AG10803 (cell line): ENCODE measurements at regions not wholly inside any gene's neighbourhood (a gene's known extent, or its start where the extent isn't known, plus 50 kb on each side); places are given as distances from the start of the nearest gene placed in this dataset.
A peak's percentile ranks its signal among the peaks of the same experiment; 100 is the strongest.
"Not testable (repeated sequence)": the region's sequence is repeated elsewhere in the genome, so short reads cannot be mapped to it uniquely, and the experiment has no call there.

ENCODE experiments used
- DNase-seq: peaks from one replicate; pipeline ENCODE4 v3.0.0; 2010; ENCODE audit warnings: low read depth
- H3K4me3 ChIP-seq: 2 replicates; pipeline ENCODE4 v1.5.1; 2011; ENCODE audit warnings: mild to moderate bottlenecking, low read length, control low read depth
- TF ChIP-seq, protein P1 (sequence below): conservative IDR thresholded peaks from 2 replicates; pipeline ENCODE4 v1.5.1; 2011; ENCODE audit warnings: mild to moderate bottlenecking, low read length, control low read depth, inconsistent platforms

DNA sequence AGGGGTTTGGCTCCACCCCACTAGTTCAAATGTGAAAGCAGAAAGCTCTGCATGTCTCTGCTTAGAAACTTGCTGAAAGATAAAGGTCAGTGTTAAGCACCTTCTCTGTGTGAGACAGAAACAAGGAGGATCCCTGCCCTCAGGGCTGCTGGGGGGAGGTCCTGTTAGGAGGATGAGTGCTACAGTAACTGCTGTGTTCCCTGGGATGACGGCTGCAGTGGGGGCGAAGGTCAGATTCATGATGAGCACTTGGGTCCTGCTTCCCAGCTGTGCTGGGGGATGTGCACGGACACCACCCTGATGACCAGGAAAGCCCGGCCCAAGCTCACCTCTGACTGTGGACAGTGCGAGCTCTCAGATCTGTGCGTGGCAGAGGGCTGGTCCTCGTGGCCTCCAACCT is 252.6 kb downstream of the DLL1 start:
- TF ChIP-seq, protein P1, sequence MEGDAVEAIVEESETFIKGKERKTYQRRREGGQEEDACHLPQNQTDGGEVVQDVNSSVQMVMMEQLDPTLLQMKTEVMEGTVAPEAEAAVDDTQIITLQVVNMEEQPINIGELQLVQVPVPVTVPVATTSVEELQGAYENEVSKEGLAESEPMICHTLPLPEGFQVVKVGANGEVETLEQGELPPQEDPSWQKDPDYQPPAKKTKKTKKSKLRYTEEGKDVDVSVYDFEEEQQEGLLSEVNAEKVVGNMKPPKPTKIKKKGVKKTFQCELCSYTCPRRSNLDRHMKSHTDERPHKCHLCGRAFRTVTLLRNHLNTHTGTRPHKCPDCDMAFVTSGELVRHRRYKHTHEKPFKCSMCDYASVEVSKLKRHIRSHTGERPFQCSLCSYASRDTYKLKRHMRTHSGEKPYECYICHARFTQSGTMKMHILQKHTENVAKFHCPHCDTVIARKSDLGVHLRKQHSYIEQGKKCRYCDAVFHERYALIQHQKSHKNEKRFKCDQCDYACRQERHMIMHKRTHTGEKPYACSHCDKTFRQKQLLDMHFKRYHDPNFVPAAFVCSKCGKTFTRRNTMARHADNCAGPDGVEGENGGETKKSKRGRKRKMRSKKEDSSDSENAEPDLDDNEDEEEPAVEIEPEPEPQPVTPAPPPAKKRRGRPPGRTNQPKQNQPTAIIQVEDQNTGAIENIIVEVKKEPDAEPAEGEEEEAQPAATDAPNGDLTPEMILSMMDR, result no peak
- no peak overlapping the region for H3K4me3 ChIP-seq
- DNase-seq, result no peak

GRCh38 chr6:170037541-170038250 is 253.2 kb downstream of the DLL1 start:
- TF ChIP-seq, protein P1, result no peak
- H3K4me3 ChIP-seq, result no peak overlapping the region
- peak; percentile 16 for DNase-seq

DNA sequence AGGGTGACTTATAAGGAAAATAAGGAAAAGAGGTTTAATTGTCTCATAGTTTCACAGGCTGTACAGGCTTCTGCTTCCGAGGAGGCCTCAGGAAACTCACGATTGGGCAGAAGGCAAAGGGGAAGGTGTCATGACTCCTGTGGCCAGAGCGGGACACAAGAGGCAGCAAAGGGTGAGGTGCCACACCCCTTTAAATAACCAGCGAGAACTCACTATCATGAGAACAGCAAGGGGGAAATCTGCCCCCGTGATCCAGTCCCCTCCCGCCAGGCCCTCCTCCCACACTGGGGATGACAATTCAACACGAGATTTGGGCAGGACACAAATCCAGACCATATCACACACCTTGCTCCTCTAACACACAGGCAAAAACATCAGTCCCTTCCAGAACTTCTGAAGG is 254.0 kb downstream of the DLL1 start:
- TF ChIP-seq, protein P1, result no peak
- DNase-seq, result no peak
- H3K4me3 ChIP-seq, result no peak overlapping the region

- not testable (repeated sequence) for DNase-seq, H3K4me3 ChIP-seq
These were observed 254.5 kb downstream of the DLL1 start for GRCh38 chr6:170036367-170036766.

DNA sequence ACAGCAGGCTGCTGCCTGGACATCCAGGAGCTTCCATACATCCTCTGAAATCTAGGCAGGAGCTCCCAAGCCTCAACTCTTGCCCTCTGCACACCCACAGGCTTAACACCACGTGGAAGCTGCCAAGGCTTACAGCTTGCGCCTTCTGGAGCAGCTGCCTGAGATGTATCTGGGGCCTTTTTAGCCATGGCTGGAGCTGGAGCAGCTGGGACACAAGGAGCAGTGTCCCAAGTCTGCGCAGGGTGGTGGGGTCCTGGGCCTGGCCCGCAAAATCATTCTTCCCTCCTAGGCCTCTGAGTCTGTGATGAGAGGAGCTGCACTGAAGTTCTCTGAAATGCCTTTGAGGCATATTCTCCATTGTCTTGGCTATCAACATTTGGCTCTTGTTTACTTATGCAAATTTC is 255.0 kb downstream of the DLL1 start:
- TF ChIP-seq, protein P1, result no peak
- no peak for DNase-seq
- no peak overlapping the region for H3K4me3 ChIP-seq

GRCh38 chr6:170035044-170035443 is 255.8 kb downstream of the DLL1 start:
- no peak overlapping the region for H3K4me3 ChIP-seq
- no peak for DNase-seq
- TF ChIP-seq, protein P1, result no peak

DNA sequence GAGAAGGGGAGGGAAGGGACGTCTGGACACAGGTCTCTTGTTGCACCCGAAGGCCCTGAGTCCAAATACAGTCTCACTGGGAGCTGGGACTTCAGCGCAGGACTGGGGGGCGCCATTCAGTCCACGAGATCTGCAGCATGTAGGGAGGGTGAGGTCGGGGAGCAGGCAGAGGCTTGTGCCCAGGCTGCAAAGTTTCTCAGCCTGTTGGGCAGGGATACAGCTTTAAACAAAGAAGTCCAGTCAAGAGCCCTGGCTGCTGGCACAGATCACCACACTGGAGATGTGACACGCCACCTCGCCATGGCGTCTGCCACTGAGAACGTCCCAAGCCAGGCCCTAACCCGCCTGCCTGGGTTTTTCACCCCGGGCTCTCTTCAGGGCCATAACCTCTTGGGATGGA is 256.6 kb downstream of the DLL1 start:
- DNase-seq, result no peak
- TF ChIP-seq, protein P1, result no peak
- no peak overlapping the region for H3K4me3 ChIP-seq

DNA sequence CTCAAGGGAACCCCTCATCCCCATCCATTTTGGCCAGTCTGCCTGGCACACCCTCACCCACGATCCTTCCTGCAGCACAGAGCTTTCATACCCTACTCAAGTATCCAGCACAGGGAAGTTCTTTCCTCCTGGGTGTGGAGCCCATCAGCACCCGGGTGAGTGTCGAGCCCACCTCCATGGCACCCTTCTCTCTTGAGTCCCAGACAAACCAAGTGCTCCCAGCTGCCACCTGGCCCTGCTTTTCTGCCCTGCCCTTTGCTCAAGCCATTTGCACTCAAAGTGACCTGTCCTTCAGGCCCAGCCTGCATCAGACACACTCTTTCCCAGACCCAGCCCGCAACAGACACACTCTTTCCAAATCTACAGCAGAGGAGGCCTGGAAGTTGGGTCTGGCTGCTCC is 257.2 kb downstream of the DLL1 start:
- no peak for DNase-seq
- TF ChIP-seq, protein P1, result no peak
- no peak overlapping the region for H3K4me3 ChIP-seq
